ENCODE measurements at regions not wholly inside any gene's neighbourhood (a gene's known extent, or its start where the extent isn't known, plus 50 kb on each side); places are given as distances from the start of the nearest gene placed in this dataset.
"Not testable (repeated sequence)": the region's sequence is repeated elsewhere in the genome, so short reads cannot be mapped to it uniquely, and the experiment has no call there.

GRCh38 chr13:73672492-73672891 lies 461.7 kb downstream of the KLF12 start:
- H3K27ac ChIP-seq: no peak overlapping the region
- no peak overlapping the region for H3K4me3 ChIP-seq

GRCh38 chr13:73671732-73672131 lies 462.5 kb downstream of the KLF12 start:
- H3K27ac ChIP-seq: no peak overlapping the region
- no peak overlapping the region for H3K4me3 ChIP-seq

- H3K4me3 ChIP-seq: no peak overlapping the region
- H3K27ac ChIP-seq: no peak overlapping the region
These were observed 463.2 kb downstream of the KLF12 start for GRCh38 chr13:73671011-73671410.

- no peak overlapping the region for H3K27ac ChIP-seq
- H3K4me3 ChIP-seq: no peak overlapping the region
These were observed 466.4 kb downstream of the KLF12 start for GRCh38 chr13:73667756-73668155.

- Histone ChIP-seq H3K4me3 (no peak overlapping the region), H3K27ac (no peak overlapping the region)
These were observed 468.9 kb downstream of the KLF12 start for GRCh38 chr13:73665261-73665660.

- Histone ChIP-seq H3K4me3 (no peak overlapping the region), H3K27ac (no peak overlapping the region)
These were observed 469.4 kb downstream of the KLF12 start for GRCh38 chr13:73664851-73665250.

GRCh38 chr13:73662833-73663232 lies 471.4 kb downstream of the KLF12 start:
- no peak overlapping the region for H3K4me3 ChIP-seq
- H3K27ac ChIP-seq: no peak overlapping the region

- Histone ChIP-seq H3K4me3 (peak overlapping the region in 1 of 7 experiments; percentile 2), H3K27ac (no peak overlapping the region)
These were observed 472.3 kb downstream of the KLF12 start for GRCh38 chr13:73661687-73662425.

GRCh38 chr13:73661066-73661465 lies 473.1 kb downstream of the KLF12 start:
- H3K27ac ChIP-seq: no peak overlapping the region

GRCh38 chr13:73658639-73659038 lies 475.6 kb downstream of the KLF12 start:
- Histone ChIP-seq H3K4me3 (no peak overlapping the region), H3K27ac (no peak overlapping the region)

More at GRCh38 chr13:73661066-73661465, 473.1 kb downstream of the KLF12 start:
- H3K4me3 ChIP-seq: peak overlapping the region in 1 of 7 experiments; percentile 2

GRCh38 chr13:73657821-73658540 lies 476.2 kb downstream of the KLF12 start:
- H3K4me3 ChIP-seq: no peak overlapping the region

GRCh38 chr13:73656863-73657262 lies 477.3 kb downstream of the KLF12 start:
- Histone ChIP-seq H3K27ac (no peak overlapping the region), H3K4me3 (no peak overlapping the region)

More at GRCh38 chr13:73657821-73658540, 476.2 kb downstream of the KLF12 start:
- H3K27ac ChIP-seq: peak overlapping the region in 1 of 21 experiments; percentile 13

GRCh38 chr13:73653688-73654087 lies 480.5 kb downstream of the KLF12 start:
- H3K27ac ChIP-seq: no peak overlapping the region
- no peak overlapping the region for H3K4me3 ChIP-seq

- no peak overlapping the region for H3K27ac ChIP-seq
- no peak overlapping the region for H3K4me3 ChIP-seq
These were observed 486.8 kb downstream of the KLF12 start for GRCh38 chr13:73647417-73647816.

- not testable (repeated sequence) for H3K4me3 ChIP-seq, H3K27ac ChIP-seq
These were observed 493.6 kb downstream of the KLF12 start for GRCh38 chr13:73640476-73641179.

- H3K27ac ChIP-seq: peak overlapping the region in 2 of 21 experiments; percentile 10 to 24
These were observed 498.9 kb downstream of the KLF12 start for GRCh38 chr13:73635166-73635787.

GRCh38 chr13:73633817-73634460 lies 500.3 kb downstream of the KLF12 start:
- Histone ChIP-seq H3K27ac (no peak overlapping the region), H3K4me3 (no peak overlapping the region)

More at GRCh38 chr13:73635166-73635787, 498.9 kb downstream of the KLF12 start:
- no peak overlapping the region for H3K4me3 ChIP-seq

- no peak overlapping the region for H3K27ac ChIP-seq
- no peak overlapping the region for H3K4me3 ChIP-seq
These were observed 502.8 kb downstream of the KLF12 start for GRCh38 chr13:73631411-73631810.

- Histone ChIP-seq H3K4me3 (no peak overlapping the region), H3K27ac (peak overlapping the region in 2 of 21 experiments; percentile 15 to 55)
These were observed 508.5 kb downstream of the KLF12 start for GRCh38 chr13:73625562-73626339.
